MCF 10A (cell line): ENCODE measurements at regions not wholly inside any gene's neighbourhood (a gene's known extent, or its start where the extent isn't known, plus 50 kb on each side); places are given as distances from the start of the nearest gene placed in this dataset.
A peak's percentile ranks its signal among the peaks of the same experiment; 100 is the strongest.

Experiments used
- BruUV-seq: library from RNA; stranded (reverse); fragments of 400-500 nt; replicated peaks from 2 replicates; lab custom pipeline; 2021; lab: Mats Ljungman, UMichigan
- CTCF ChIA-PET: fragments of 300-600 bp; sonication (Branson Sonifier 250); formaldehyde crosslinking; extraction: SDS; loops from one replicate; lab custom pipeline; 2021; ENCODE audit warnings: antibody characterized with exemption, inconsistent platforms; lab: Yijun Ruan, JAX
- POLR2A ChIA-PET: fragments of 300-600, 350-650 bp; sonication (Branson Sonifier 250); formaldehyde crosslinking; extraction: SDS; loops from one replicate; lab custom pipeline; 2020; ENCODE audit warnings: antibody characterized with exemption, inconsistent platforms; lab: Yijun Ruan, JAX
- DNase-seq: peaks from one replicate; pipeline ENCODE4 v3.0.0-alpha.2; 2018; ENCODE audit not compliant: unreplicated experiment
- H3K27ac Mint-ChIP-seq: one replicate; pipeline ENCODE4 v1.8.0; 2022; ENCODE audit warnings: mild to moderate bottlenecking, low read depth, mixed read lengths; ENCODE audit not compliant: unreplicated experiment
- H3K27me3 Mint-ChIP-seq: one replicate; pipeline ENCODE4 v1.8.0; 2022; ENCODE audit warnings: mixed read lengths; ENCODE audit not compliant: insufficient read depth, unreplicated experiment
- H3K36me3 Mint-ChIP-seq: one replicate; pipeline ENCODE4 v1.8.0; 2022; ENCODE audit warnings: mild to moderate bottlenecking, moderate library complexity, mixed read lengths; ENCODE audit not compliant: insufficient read depth, unreplicated experiment
- H3K4me1 Mint-ChIP-seq: one replicate; pipeline ENCODE4 v1.8.0; 2022; ENCODE audit warnings: mixed read lengths; ENCODE audit not compliant: insufficient read depth, unreplicated experiment
- H3K4me3 Mint-ChIP-seq: one replicate; pipeline ENCODE4 v1.8.0; 2022; ENCODE audit warnings: mild to moderate bottlenecking, moderate library complexity, mixed read lengths; ENCODE audit not compliant: unreplicated experiment
- H3K9me3 Mint-ChIP-seq: one replicate; pipeline ENCODE4 v1.8.0; 2022; ENCODE audit warnings: mixed read lengths; ENCODE audit not compliant: unreplicated experiment
- intact Hi-C: fragments of 100-400 bp; cut with micrococcal nuclease; formaldehyde crosslinking; loops from 2 replicates; pipeline ENCODE4 v1.14.1; 2022
- TF ChIP-seq, protein P1 (sequence below): fragments of 200-600 bp; IDR thresholded peaks from one replicate; pipeline ENCODE4 v1.8.0; 2022; ENCODE audit warnings: antibody characterized with exemption, mild to moderate bottlenecking; ENCODE audit not compliant: unreplicated experiment

DNA sequence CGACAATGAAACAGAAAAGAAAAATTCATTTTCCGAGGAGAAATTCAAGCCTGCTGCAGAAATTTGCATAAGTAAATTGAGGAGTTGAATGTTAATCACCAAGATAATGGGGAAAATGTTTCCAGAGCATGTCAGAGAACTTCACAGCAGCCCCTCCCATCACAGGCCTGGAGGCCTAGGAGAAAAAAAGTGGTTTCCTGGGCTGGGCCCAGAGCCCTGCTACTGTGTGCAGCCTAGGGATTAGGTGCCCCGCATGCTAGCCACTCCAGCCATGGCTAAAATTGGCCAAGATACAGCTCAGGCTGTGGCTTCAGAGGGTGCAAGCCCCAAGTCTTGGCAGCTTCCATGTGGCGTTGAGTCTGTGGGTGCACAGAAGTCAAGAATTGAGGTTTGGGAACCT is 82.7 kb upstream of the EFNA5 start:
- DNase-seq = no peak
- no peak overlapping the region for H3K4me3 Mint-ChIP-seq
- no peaks in the 10 kb centered on the region for H3K9me3 Mint-ChIP-seq
- TF ChIP-seq, protein P1, sequence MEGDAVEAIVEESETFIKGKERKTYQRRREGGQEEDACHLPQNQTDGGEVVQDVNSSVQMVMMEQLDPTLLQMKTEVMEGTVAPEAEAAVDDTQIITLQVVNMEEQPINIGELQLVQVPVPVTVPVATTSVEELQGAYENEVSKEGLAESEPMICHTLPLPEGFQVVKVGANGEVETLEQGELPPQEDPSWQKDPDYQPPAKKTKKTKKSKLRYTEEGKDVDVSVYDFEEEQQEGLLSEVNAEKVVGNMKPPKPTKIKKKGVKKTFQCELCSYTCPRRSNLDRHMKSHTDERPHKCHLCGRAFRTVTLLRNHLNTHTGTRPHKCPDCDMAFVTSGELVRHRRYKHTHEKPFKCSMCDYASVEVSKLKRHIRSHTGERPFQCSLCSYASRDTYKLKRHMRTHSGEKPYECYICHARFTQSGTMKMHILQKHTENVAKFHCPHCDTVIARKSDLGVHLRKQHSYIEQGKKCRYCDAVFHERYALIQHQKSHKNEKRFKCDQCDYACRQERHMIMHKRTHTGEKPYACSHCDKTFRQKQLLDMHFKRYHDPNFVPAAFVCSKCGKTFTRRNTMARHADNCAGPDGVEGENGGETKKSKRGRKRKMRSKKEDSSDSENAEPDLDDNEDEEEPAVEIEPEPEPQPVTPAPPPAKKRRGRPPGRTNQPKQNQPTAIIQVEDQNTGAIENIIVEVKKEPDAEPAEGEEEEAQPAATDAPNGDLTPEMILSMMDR = no peak
- CTCF ChIA-PET = no interaction called here
- BruUV-seq = no TSS peak
- intact Hi-C loops = no loop called here
- no peak overlapping the region for H3K27ac Mint-ChIP-seq
- no peaks in the 10 kb centered on the region for H3K27me3 Mint-ChIP-seq
- POLR2A ChIA-PET = no interaction called here
- no peaks in the 10 kb centered on the region for H3K4me1 Mint-ChIP-seq
- no peaks in the 10 kb centered on the region for H3K36me3 Mint-ChIP-seq

DNA sequence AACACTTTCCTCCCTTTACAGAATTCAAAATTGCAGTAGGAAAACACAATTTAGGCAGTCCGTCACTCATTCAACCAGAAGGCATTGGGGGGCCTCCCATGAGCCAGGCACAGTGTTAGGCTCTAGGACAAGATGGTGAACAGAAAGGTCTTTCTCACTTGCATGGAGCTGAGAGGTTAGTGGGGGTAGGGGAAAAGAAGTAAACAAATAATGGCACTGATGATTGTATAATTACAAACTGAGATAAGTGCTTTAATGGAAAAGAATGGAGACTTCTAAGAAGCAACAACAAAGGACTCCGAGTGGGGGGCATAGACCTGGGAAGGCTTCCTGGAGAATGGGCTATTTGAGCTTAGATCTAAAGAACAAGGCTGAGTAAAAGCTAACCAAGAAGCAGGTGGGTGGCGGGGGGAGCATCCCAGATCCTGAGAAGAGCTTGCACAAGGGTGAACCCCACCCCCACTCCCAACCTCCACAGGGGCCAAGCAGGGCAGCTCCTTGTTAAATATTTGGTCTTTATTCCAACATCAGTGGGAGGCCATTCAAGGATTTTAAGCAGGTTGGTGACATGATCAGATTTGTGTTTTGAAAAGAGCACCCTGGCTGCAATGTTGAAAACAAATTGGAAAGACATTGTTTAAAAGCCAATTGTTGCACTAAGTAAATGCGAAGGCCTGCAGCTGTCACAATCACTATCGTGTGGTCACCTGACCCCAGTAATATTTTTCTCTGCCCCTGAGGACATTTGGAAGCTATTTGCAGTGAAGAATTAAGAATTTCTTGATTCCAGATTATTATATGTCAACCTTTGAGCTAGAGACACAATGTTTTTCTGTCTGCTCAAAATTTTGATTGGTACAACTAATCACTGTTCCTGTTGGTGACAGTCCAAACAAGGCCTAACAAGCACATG is 73.9 kb upstream of the EFNA5 start:
- no TSS peak for BruUV-seq
- POLR2A ChIA-PET = interaction anchor here (0.5 to 1.2 kb wide), 2 partner anchors 14 to 285 kb away, joined by 3 to 4 read pairs; no protein-coding TSS in a partner anchor
- TF ChIP-seq, protein P1 = no peak
- CTCF ChIA-PET = no interaction called here
- H3K27ac Mint-ChIP-seq = no peak overlapping the region
- peaks cover 12% of the 10 kb centered on the region for H3K4me1 Mint-ChIP-seq
- no peak overlapping the region for H3K4me3 Mint-ChIP-seq
- intact Hi-C loops = no loop called here
- peaks cover 7% of the 10 kb centered on the region for H3K36me3 Mint-ChIP-seq
- H3K27me3 Mint-ChIP-seq = no peaks in the 10 kb centered on the region
- DNase-seq = no peak
- no peaks in the 10 kb centered on the region for H3K9me3 Mint-ChIP-seq

DNA sequence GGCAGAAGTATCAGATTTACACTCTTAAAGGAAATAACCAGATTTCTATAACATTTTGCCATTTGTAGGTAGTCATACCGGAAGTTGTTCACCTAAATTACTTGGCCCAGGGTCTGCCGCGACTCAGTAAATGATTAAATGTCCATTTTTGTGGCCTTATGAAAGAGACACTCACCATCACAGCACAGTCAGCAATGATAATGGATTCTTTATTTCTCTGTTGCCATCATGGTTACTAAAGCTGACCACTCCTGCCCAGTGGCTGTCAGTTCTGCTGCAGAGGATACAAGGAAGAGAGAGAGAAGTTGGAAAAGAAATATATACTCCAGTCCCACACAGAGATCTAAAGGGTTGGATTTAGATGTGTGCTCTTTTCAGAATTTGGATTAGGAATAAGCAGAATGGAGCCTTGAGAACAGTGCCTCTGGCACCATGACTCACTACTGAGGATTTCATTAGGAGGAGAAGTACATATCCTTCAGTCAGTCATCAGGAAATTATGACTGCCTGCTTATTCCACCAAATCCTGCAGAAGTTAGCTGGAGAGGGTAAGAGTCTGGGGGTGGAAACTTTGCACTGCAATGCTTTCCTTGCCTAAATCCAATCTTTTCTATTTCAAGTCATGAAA is 72.8 kb upstream of the EFNA5 start:
- intact Hi-C loops = no loop called here
- peak; percentile 71 for DNase-seq
- no peak overlapping the region for H3K4me3 Mint-ChIP-seq
- no peaks in the 10 kb centered on the region for H3K9me3 Mint-ChIP-seq
- ChIA-PET POLR2A (interaction anchor here (0.6 to 1.1 kb wide), 2 partner anchors 22 to 239 kb away, joined by 3 read pairs; no protein-coding TSS in a partner anchor), CTCF (no interaction called here)
- H3K36me3 Mint-ChIP-seq = peaks cover 7% of the 10 kb centered on the region
- BruUV-seq = no TSS peak
- H3K4me1 Mint-ChIP-seq = peaks cover 16% of the 10 kb centered on the region
- H3K27me3 Mint-ChIP-seq = no peaks in the 10 kb centered on the region
- TF ChIP-seq, protein P1 = no peak
- H3K27ac Mint-ChIP-seq = peak overlapping the region; percentile 47

DNA sequence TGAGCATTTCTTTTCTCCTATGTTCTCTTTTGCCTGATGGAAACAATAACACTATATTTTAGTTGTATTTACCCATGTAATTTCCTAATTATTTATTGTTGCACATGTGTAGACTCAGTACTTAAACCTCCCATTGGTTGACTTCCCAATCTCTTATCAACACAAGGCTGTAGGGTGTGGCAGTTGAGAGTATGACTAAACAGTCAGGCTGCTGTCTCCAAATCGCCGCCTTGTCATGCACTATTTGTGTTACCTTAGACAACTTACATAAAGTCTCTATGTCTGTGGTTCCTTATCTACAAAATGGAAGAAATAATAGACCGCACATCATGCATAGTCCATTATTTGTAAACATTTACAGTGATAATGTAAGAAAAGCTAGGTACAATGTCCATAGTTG is 68.9 kb upstream of the EFNA5 start:
- intact Hi-C loops = no loop called here
- Mint-ChIP-seq H3K4me1 (peaks cover 16% of the 10 kb centered on the region), H3K9me3 (no peaks in the 10 kb centered on the region), H3K27ac (no peak overlapping the region), H3K36me3 (peaks cover 7% of the 10 kb centered on the region), H3K27me3 (no peaks in the 10 kb centered on the region), H3K4me3 (no peak overlapping the region)
- BruUV-seq = no TSS peak
- TF ChIP-seq, protein P1 = no peak
- ChIA-PET POLR2A (interaction anchor here (0.5 kb wide), 1 partner anchor 179 kb away, joined by 3 read pairs; no protein-coding TSS in a partner anchor), CTCF (no interaction called here)
- peak; percentile 4 for DNase-seq
